Transverse colon (tissue), 4 donors: ENCODE measurements at regions not wholly inside any gene's neighbourhood (a gene's known extent, or its start where the extent isn't known, plus 50 kb on each side); places are given as distances from the start of the nearest gene placed in this dataset.

ENCODE experiments used
- CTCF ChIP-seq, 5 experiments: fragments of 200-600 bp in 3 of 5; fragments of 450-650 bp in 2 of 5; sonication (generic) in 3 of 5; IDR thresholded peaks; 1 replicate in 2 of 5; 2 replicates in 3 of 5; pipeline ENCODE4 v1.5.1; 2016 to 2017; ENCODE audit warnings: antibody characterized with exemption in 5 of 5, inconsistent platforms in 3 of 5, mild to moderate bottlenecking in 2 of 5, moderate library complexity in 1 of 5
- POLR2AphosphoS5 ChIP-seq, 3 donors: sonication (generic); formaldehyde crosslinking; IDR thresholded peaks; one replicate each; pipeline ENCODE4 v1.6.1; 2016; ENCODE audit warnings: antibody characterized with exemption in 3 of 3

GRCh38 chr10:27612551-27613035 is 108.5 kb downstream of the RAB18 start:
- TF ChIP-seq CTCF (IDR thresholded peaks at IDR 0.05): no peak
- TF ChIP-seq POLR2AphosphoS5 (IDR thresholded peaks at IDR 0.05): no peak
